Bronchial epithelial cell (primary cell): ENCODE measurements at regions not wholly inside any gene's neighbourhood (a gene's known extent, or its start where the extent isn't known, plus 50 kb on each side); places are given as distances from the start of the nearest gene placed in this dataset.

Experiments used
- DNase-seq: peaks from one replicate; pipeline ENCODE4 v3.0.0-alpha.2; 2010; ENCODE audit warnings: low read depth
- FAIRE-seq: peaks from 2 replicates; lab custom pipeline; 2011; peaks lifted over from hg19 to GRCh38; lab: Jason Lieb, UNC
- H3K27me3 ChIP-seq: 2 replicates; pipeline ENCODE4 v1.5.1; 2011; ENCODE audit warnings: low read length; ENCODE audit not compliant: control insufficient read depth, insufficient read depth
- H3K36me3 ChIP-seq: 2 replicates; pipeline ENCODE4 v1.5.1; 2011; ENCODE audit warnings: low read length; ENCODE audit not compliant: control insufficient read depth, insufficient read depth
- H3K4me3 ChIP-seq: 2 replicates; pipeline ENCODE4 v1.5.1; 2011; ENCODE audit warnings: mild to moderate bottlenecking, low read depth, low read length, control low read depth
- TF ChIP-seq, protein P1 (sequence below): IDR thresholded peaks from 2 replicates; pipeline ENCODE4 v1.5.1; 2011; ENCODE audit warnings: mild to moderate bottlenecking, moderate library complexity, low read length, control low read depth, inconsistent platforms; ENCODE audit not compliant: insufficient read depth, severe bottlenecking

DNA sequence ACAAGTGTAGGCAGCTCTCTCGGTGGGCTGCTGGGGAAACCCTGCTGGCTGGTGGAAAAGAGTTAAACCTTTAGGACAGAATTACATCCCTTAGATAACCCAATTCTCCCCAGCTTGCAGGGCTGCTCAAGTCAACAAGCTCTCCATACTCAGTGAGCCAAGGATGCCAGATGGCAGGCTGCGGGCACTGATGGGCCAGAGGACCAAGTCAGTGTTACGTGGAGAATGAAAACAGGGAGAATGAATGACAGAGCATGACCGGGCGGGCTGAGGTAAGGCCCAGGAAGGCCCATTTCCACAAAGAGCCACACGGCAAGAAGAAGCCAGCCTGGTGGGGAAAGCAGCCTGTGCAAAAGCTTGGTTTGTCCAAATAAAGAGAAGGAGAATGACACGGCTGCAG is 58.7 kb upstream of the CD93 start:
- Histone ChIP-seq H3K4me3 (no peak overlapping the region), H3K36me3 (no peaks in the 10 kb centered on the region), H3K27me3 (no peaks in the 10 kb centered on the region)
- DNase-seq: no peak
- no peak for FAIRE-seq
- TF ChIP-seq, protein P1, sequence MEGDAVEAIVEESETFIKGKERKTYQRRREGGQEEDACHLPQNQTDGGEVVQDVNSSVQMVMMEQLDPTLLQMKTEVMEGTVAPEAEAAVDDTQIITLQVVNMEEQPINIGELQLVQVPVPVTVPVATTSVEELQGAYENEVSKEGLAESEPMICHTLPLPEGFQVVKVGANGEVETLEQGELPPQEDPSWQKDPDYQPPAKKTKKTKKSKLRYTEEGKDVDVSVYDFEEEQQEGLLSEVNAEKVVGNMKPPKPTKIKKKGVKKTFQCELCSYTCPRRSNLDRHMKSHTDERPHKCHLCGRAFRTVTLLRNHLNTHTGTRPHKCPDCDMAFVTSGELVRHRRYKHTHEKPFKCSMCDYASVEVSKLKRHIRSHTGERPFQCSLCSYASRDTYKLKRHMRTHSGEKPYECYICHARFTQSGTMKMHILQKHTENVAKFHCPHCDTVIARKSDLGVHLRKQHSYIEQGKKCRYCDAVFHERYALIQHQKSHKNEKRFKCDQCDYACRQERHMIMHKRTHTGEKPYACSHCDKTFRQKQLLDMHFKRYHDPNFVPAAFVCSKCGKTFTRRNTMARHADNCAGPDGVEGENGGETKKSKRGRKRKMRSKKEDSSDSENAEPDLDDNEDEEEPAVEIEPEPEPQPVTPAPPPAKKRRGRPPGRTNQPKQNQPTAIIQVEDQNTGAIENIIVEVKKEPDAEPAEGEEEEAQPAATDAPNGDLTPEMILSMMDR: no peak

DNA sequence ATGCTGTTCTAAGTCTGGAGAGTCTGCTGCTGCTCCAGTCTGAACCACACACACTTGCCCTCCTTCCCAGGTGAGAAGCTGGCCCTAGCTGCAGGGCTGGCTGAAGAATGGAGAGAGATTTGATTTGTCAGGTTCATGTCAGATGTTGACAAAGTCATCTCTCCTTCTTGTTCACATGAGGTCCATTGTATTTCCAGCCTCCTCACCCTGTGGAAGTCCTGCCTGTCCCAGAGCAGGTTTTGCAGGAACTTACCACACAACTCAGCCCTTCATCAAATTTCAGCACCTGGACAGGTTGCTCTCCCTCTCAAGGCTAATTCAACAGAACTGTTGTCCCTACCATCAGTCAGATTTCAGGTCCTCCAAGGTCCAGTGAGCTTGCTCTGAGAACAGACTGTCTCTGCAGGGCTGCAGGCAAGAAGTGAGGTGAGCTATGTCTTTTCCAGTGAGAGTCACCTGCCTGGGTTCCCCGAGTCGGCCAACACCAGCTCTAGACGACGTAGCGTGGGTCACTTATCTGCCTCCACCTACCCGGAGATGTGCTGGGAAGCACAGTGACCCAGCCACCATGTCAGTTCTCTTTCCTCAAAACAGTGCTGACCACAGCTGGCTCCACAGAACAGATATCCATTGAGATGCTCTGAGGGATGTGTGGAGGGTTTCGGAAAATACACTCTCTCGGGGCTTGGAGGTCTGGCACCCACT is 58.0 kb upstream of the CD93 start:
- no peak overlapping the region for H3K4me3 ChIP-seq
- peak; percentile 57 for DNase-seq

DNA sequence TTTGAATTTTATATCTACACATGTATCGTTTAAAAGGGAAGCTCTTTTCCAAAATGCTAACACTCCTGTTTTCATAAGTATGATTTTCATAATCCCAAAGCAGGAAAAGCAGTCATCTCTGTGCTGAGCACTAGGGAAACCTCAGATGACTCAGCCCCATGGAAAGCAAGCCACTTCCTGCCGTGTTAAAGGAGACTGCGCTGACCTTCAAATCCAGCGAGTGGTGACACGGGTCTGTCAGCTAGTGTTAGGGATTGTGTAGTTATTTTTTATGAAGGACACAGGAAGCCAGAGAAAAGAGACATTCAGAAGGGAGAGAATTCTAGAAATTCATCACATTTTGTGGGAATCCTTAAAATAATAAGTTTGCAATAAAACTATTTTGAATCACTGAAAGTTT is 57.0 kb upstream of the CD93 start:
- DNase-seq: peak; percentile 86
- no peak overlapping the region for H3K4me3 ChIP-seq

More for the DNA sequence above, 58.0 kb upstream of the CD93 start:
- Histone ChIP-seq H3K36me3 (no peaks in the 10 kb centered on the region), H3K27me3 (no peaks in the 10 kb centered on the region)
- TF ChIP-seq, protein P1: no peak
- FAIRE-seq: peak; percentile 18

DNA sequence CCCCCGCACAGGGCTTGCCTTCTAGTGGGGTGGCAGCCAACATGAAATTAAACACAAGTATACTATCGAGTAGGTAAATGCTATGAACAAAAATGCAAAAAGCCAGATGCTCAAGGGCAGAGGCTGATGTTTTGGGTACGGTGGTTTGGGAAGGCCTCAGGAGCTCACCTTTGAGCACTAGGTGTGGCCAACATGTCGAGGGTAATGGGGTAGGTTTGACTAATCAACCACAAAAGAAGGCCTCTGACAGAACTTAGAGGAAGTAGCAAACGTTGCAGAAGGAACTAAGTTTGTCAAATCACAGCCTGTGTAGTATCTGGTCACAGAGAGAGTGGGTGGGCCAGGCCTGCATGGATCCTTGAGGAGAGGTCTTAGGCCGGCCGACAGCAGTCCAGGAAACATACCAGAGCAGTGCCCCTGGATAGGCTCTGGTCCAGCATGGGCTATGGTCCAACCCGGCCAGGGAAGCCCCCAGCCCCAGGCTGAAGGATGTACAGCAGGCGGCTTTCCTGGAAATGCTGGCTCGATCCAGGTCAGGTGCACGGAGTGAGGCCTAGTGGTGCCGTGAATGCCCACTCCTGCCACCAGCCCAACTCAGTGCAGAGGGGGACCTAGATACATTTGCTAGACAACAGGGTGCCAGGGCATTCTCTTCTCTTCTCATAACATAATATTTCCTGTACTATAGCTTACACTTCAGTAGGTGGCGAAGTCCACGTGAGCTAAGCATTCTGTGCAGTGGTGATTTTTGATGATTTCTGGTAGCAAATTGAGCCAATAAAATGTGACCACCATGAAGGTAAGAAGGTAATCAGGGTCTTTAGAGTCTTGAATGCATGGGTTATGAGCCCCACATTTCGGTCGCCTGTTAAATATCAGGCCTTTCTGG is 56.3 kb upstream of the CD93 start:
- FAIRE-seq (no peak), DNase-seq (peak; percentile 69)
- H3K36me3 ChIP-seq: no peaks in the 10 kb centered on the region
- no peaks in the 10 kb centered on the region for H3K27me3 ChIP-seq
- H3K4me3 ChIP-seq: no peak overlapping the region
- TF ChIP-seq, protein P1: no peak

More for the DNA sequence above, 57.0 kb upstream of the CD93 start:
- TF ChIP-seq, protein P1: no peak
- no peaks in the 10 kb centered on the region for H3K27me3 ChIP-seq
- H3K36me3 ChIP-seq: no peaks in the 10 kb centered on the region
- no peak for FAIRE-seq

DNA sequence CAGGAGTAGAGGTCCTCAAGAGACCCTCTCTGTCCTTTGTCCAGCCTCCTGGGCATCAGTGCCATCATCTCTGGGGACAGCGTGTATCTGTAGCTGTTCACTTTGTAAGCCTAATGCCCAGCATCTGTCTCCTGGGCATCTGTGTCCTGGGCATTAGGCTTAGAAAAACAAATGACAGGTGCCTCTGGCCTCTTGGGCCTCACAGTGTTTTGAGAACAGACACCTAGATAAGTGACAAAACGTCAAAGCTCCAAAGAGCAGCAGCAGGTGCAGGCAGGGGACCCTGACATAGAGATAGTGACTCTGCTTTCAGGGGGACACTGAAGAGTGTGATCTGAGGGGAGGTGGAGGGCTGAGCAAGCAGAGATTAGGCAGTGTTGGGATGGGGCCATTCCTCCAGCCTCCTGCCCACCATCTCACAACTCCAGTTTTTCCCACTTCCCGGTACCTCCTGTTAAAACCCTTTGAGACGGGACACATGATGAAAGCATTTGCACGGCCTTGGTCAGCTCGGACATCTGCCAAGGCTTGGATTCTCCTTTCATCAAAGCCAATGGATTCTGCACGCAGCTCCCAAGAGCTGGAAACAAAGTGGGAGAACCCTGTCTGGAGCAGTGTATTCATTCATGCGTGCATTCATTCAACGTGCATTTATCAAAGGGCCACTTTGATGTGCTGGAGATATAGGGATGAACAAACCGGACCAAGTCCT is 55.5 kb upstream of the CD93 start:
- Histone ChIP-seq H3K27me3 (no peaks in the 10 kb centered on the region), H3K36me3 (no peaks in the 10 kb centered on the region), H3K4me3 (no peak overlapping the region)
- FAIRE-seq (no peak), DNase-seq (no peak)
- TF ChIP-seq, protein P1: no peak
